KMS-11 (cell line): ENCODE measurements at regions not wholly inside any gene's neighbourhood (a gene's known extent, or its start where the extent isn't known, plus 50 kb on each side); places are given as distances from the start of the nearest gene placed in this dataset.

Experiments
- H2AFZ ChIP-seq: fragments of 200-600 bp; sonication (generic); 2 replicates; pipeline ENCODE4 v1.6.1; 2016; ENCODE audit warnings: antibody characterized with exemption, mixed run types, low read depth
- H3K27ac ChIP-seq: fragments of 200-600 bp; sonication (generic); 2 replicates; pipeline ENCODE4 v1.6.1; 2016; ENCODE audit warnings: mild to moderate bottlenecking, mixed run types
- H3K27me3 ChIP-seq: fragments of 200-600 bp; sonication (generic); 2 replicates; pipeline ENCODE4 v1.6.1; 2017; ENCODE audit warnings: mild to moderate bottlenecking, low read depth, mixed run types, moderate library complexity; ENCODE audit not compliant: insufficient read depth
- H3K36me3 ChIP-seq: fragments of 200-600 bp; sonication (generic); 2 replicates; pipeline ENCODE4 v1.6.1; 2017; ENCODE audit warnings: mild to moderate bottlenecking, mixed run types; ENCODE audit not compliant: insufficient read depth
- H3K4me1 ChIP-seq: fragments of 200-600 bp; sonication (generic); 2 replicates; pipeline ENCODE4 v1.6.1; 2016; ENCODE audit warnings: mild to moderate bottlenecking, low read depth, mixed run types; ENCODE audit not compliant: poor library complexity, severe bottlenecking
- H3K4me2 ChIP-seq: fragments of 200-600 bp; sonication (generic); 2 replicates; pipeline ENCODE4 v1.7.0; 2016; ENCODE audit warnings: mild to moderate bottlenecking, mixed run types
- H3K4me3 ChIP-seq: fragments of 200-600 bp; sonication (generic); IDR thresholded peaks from 2 replicates; pipeline ENCODE4 v1.6.1; 2017; ENCODE audit warnings: low read depth, low read length, mixed read lengths; ENCODE audit not compliant: insufficient read depth
- H3K79me2 ChIP-seq: fragments of 200-600 bp; sonication (generic); 2 replicates; pipeline ENCODE4 v1.6.1; 2016; ENCODE audit warnings: low read depth, mixed run types; ENCODE audit not compliant: insufficient read depth
- H3K9ac ChIP-seq: fragments of 200-600 bp; sonication (generic); 2 replicates; pipeline ENCODE4 v1.6.1; 2016; ENCODE audit warnings: mild to moderate bottlenecking, mixed run types
- H4K20me1 ChIP-seq: fragments of 200-600 bp; sonication (generic); 2 replicates; pipeline ENCODE4 v1.6.1; 2016; ENCODE audit warnings: mild to moderate bottlenecking, mixed run types; ENCODE audit not compliant: insufficient read depth
- TF ChIP-seq, protein P1 (sequence below): fragments of 200-600 bp; sonication (generic); conservative IDR thresholded peaks from 2 replicates; pipeline ENCODE4 v1.6.1; 2017; ENCODE audit warnings: low read depth, mild to moderate bottlenecking, antibody characterized with exemption, low read length, moderate library complexity, mixed read lengths

DNA sequence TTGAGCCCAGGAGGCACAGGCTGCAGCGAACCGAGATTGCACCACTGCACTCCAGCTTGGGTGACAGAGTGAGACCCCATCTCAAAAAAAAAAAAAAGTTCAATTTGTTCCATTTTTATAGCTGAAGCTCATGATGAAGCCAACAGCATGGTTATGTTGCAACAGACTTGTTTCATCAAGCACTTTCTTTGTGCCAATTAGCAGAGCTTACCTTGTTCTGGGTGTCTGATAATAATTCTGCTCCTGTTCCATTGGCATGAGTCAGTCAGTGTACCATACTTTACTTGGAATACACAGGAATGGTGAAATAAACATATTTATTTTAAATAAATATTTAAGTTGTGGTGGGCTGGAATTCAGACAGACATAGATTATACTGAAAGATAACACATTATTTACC, 100.8 kb upstream of the DAAM1 start:
- Histone ChIP-seq H3K4me3 (no peak overlapping the region), H3K27me3 (no peaks in the 10 kb centered on the region), H3K27ac (no peak overlapping the region), H3K4me2 (no peak overlapping the region), H3K9ac (no peak overlapping the region), H3K36me3 (no peaks in the 10 kb centered on the region), H3K79me2 (no peaks in the 10 kb centered on the region), H2AFZ (no peak overlapping the region), H4K20me1 (no peaks in the 10 kb centered on the region), H3K4me1 (no peaks in the 10 kb centered on the region)
- TF ChIP-seq, protein P1, sequence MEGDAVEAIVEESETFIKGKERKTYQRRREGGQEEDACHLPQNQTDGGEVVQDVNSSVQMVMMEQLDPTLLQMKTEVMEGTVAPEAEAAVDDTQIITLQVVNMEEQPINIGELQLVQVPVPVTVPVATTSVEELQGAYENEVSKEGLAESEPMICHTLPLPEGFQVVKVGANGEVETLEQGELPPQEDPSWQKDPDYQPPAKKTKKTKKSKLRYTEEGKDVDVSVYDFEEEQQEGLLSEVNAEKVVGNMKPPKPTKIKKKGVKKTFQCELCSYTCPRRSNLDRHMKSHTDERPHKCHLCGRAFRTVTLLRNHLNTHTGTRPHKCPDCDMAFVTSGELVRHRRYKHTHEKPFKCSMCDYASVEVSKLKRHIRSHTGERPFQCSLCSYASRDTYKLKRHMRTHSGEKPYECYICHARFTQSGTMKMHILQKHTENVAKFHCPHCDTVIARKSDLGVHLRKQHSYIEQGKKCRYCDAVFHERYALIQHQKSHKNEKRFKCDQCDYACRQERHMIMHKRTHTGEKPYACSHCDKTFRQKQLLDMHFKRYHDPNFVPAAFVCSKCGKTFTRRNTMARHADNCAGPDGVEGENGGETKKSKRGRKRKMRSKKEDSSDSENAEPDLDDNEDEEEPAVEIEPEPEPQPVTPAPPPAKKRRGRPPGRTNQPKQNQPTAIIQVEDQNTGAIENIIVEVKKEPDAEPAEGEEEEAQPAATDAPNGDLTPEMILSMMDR, result no peak

DNA sequence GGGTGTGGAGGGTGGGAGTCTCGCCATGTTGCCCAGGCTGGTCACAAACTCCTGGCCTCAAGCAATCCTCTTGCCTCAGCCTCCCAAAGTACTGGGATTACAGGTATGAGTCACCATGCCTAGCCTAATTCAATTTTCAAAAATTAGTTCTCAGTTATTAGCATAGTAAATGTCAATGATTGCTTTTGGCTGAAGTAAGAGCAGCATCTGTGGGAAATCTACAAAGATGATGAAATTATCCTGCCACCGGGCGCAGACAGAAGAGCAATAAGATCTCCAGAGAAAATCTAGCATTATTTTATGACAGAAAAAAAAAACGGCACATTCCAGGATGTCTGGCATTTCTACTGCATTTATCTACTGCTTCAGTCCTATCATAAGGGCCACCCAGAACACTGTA, 97.9 kb upstream of the DAAM1 start:
- Histone ChIP-seq H3K27ac (no peak overlapping the region), H3K79me2 (no peaks in the 10 kb centered on the region), H3K4me1 (no peaks in the 10 kb centered on the region), H2AFZ (no peak overlapping the region), H3K27me3 (no peaks in the 10 kb centered on the region), H3K9ac (no peak overlapping the region), H3K36me3 (no peaks in the 10 kb centered on the region), H4K20me1 (no peaks in the 10 kb centered on the region), H3K4me3 (no peak overlapping the region), H3K4me2 (no peak overlapping the region)
- TF ChIP-seq, protein P1, result no peak

DNA sequence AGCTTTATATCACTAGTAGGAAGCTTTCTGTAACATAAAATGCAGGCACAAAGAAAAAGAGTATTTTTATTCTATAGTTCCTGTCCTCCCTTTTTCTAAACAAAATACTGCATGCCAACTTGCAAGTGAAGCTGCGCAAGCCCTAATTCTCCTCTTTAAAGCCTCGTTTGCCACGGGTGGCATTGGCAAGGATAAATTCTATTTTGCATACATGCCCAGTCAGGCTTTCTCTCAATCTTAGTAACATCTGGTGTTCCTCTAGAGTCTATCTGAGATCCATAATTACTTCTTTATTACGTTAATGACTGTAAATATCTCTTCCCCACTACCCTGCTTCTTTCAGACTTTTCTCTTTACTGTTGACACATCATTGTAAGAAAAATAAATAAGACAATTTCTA, 97.1 kb upstream of the DAAM1 start:
- Histone ChIP-seq H2AFZ (no peak overlapping the region), H3K9ac (no peak overlapping the region), H3K4me3 (no peak overlapping the region), H3K4me1 (no peaks in the 10 kb centered on the region), H4K20me1 (no peaks in the 10 kb centered on the region), H3K27ac (no peak overlapping the region), H3K79me2 (no peaks in the 10 kb centered on the region), H3K4me2 (no peak overlapping the region), H3K36me3 (no peaks in the 10 kb centered on the region), H3K27me3 (no peaks in the 10 kb centered on the region)
- TF ChIP-seq, protein P1, result no peak

DNA sequence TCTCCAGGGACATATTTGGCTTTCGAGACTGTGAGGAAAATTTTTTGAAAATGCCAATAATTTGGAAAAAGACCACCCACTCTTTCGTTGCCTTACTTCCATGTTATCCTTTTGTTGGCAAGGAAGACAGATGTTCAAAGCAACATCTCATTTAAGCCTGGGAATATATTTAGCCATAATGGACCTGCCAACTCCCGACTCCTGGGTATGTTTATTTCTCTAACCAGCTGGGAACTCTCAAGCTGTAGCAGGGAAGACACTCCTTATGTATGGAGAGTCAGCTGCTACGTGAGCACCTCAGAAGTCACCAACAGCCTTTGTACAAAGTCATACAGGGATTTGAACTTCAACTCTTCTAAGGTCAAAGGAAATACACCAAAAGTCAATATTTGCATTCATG, 96.5 kb upstream of the DAAM1 start:
- no peaks in the 10 kb centered on the region for H4K20me1 ChIP-seq
- no peak overlapping the region for H3K4me3 ChIP-seq
- no peak overlapping the region for H3K9ac ChIP-seq
- TF ChIP-seq, protein P1, result no peak
- H3K27me3 ChIP-seq, result no peaks in the 10 kb centered on the region
- no peaks in the 10 kb centered on the region for H3K79me2 ChIP-seq
- H3K36me3 ChIP-seq, result no peaks in the 10 kb centered on the region
- no peak overlapping the region for H2AFZ ChIP-seq
- no peak overlapping the region for H3K27ac ChIP-seq
- no peaks in the 10 kb centered on the region for H3K4me1 ChIP-seq
- H3K4me2 ChIP-seq, result no peak overlapping the region

DNA sequence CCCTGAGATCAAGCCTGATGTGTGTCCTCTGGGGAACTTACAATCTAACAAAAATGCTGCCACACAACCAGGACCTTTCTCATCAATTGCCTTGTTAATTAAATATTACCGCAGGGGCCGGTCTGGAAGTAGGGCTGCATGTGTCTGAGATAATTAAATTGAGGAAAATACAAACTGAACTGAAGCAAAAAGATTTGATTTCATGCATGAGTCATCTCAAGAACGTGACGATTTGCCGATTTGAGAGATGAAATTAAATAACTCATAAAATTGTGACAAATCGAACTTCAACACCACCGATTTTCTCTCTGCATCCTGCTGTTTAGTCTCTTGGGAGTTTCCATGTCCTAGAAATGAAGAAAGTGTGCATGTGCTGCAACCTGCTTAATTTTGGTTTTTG, 94.6 kb upstream of the DAAM1 start:
- Histone ChIP-seq H3K27me3 (no peaks in the 10 kb centered on the region), H3K9ac (no peak overlapping the region), H3K4me3 (no peak overlapping the region), H3K4me2 (no peak overlapping the region), H3K4me1 (no peaks in the 10 kb centered on the region), H2AFZ (no peak overlapping the region), H4K20me1 (no peaks in the 10 kb centered on the region), H3K27ac (no peak overlapping the region), H3K36me3 (no peaks in the 10 kb centered on the region), H3K79me2 (no peaks in the 10 kb centered on the region)
- TF ChIP-seq, protein P1, result no peak
